ENCODE measurements at regions not wholly inside any gene's neighbourhood (a gene's known extent, or its start where the extent isn't known, plus 50 kb on each side); places are given as distances from the start of the nearest gene placed in this dataset.

DNA sequence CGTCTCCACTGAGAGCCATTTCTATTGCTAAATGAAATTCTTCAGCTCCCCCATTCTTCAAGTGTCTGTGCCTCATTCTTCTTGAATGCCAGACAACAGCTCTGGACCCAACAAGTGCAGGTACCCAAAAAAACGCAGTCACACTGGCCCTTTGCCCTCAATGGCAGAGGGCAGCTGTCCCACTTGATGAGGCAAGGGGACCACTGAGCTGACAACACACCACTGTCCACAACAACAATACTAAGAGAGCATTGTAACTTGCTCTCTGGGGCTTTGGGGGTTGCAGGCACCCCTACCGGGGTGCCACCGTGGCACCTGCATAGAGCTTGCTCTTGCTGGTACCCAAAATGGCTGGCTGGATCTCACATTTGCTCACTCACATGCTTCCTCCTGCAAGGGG, 827.0 kb upstream of the DDX18 start:
- TF ChIP-seq, protein P1, sequence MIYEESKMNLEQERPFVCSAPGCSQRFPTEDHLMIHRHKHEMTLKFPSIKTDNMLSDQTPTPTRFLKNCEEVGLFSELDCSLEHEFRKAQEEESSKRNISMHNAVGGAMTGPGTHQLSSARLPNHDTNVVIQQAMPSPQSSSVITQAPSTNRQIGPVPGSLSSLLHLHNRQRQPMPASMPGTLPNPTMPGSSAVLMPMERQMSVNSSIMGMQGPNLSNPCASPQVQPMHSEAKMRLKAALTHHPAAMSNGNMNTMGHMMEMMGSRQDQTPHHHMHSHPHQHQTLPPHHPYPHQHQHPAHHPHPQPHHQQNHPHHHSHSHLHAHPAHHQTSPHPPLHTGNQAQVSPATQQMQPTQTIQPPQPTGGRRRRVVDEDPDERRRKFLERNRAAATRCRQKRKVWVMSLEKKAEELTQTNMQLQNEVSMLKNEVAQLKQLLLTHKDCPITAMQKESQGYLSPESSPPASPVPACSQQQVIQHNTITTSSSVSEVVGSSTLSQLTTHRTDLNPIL (CRISPR knock-in tag; IDR thresholded peaks at IDR 0.05; ENCODE audit: low read depth): no peak
- TF ChIP-seq OSR1 (CRISPR knock-in tag; IDR thresholded peaks at IDR 0.05): no peak
- TF ChIP-seq ARNTL (CRISPR knock-in tag; IDR thresholded peaks at IDR 0.05; ENCODE audit: borderline replicate concordance, low read depth): no peak
- TF ChIP-seq ZFP3 (CRISPR knock-in tag; IDR thresholded peaks at IDR 0.05): no peak
- TF ChIP-seq, protein P2, sequence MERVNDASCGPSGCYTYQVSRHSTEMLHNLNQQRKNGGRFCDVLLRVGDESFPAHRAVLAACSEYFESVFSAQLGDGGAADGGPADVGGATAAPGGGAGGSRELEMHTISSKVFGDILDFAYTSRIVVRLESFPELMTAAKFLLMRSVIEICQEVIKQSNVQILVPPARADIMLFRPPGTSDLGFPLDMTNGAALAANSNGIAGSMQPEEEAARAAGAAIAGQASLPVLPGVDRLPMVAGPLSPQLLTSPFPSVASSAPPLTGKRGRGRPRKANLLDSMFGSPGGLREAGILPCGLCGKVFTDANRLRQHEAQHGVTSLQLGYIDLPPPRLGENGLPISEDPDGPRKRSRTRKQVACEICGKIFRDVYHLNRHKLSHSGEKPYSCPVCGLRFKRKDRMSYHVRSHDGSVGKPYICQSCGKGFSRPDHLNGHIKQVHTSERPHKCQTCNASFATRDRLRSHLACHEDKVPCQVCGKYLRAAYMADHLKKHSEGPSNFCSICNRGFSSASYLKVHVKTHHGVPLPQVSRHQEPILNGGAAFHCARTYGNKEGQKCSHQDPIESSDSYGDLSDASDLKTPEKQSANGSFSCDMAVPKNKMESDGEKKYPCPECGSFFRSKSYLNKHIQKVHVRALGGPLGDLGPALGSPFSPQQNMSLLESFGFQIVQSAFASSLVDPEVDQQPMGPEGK (CRISPR knock-in tag; IDR thresholded peaks at IDR 0.05; ENCODE audit: borderline replicate concordance): no peak
- TF ChIP-seq RARB (CRISPR knock-in tag; IDR thresholded peaks at IDR 0.05): no peak
- no peak for TF ChIP-seq PPARA (CRISPR knock-in tag; IDR thresholded peaks at IDR 0.05; ENCODE audit: borderline replicate concordance)
